B cell (primary cell): ENCODE measurements at regions not wholly inside any gene's neighbourhood (a gene's known extent, or its start where the extent isn't known, plus 50 kb on each side); places are given as distances from the start of the nearest gene placed in this dataset.

Source experiments
- ATAC-seq: fragments of 200-7000 bp; cut with Tn5 transposase; one replicate; pipeline ENCODE4 v1.10.0; 2021; ENCODE audit warnings: low read depth, mild to moderate bottlenecking, moderate number of reproducible peaks, moderate library complexity
- CTCF ChIA-PET: fragments of 350-600 bp; sonication (Branson Sonifier 250); formaldehyde crosslinking; loops from one replicate; lab custom pipeline; 2021; ENCODE audit warnings: antibody characterized with exemption, inconsistent platforms; lab: Charles Lee
- POLR2A ChIA-PET: fragments of 350-600 bp; sonication (Branson Sonifier 250); formaldehyde crosslinking; loops from one replicate; lab custom pipeline; 2021; ENCODE audit warnings: antibody characterized with exemption; lab: Charles Lee
- DNase-seq: peaks from one replicate; pipeline ENCODE4 v3.0.0; 2013
- H2AFZ ChIP-seq: 2 replicates; pipeline ENCODE4 v1.6.1; 2012; ENCODE audit warnings: mild to moderate bottlenecking, low read depth, low read length; ENCODE audit not compliant: insufficient read depth, poor library complexity, severe bottlenecking
- H3K27ac ChIP-seq, 2 donors: 1 replicate in 1 of 2; 2 replicates in 1 of 2; pipeline ENCODE4 v1.5.1; 2012 to 2013; ENCODE audit warnings: low read length in 2 of 2, mild to moderate bottlenecking in 2 of 2, moderate library complexity in 1 of 2
- H3K27me3 ChIP-seq, 4 experiments: fragments of 200-600 bp in 1 of 4; sonication (generic) in 1 of 4; replicated peaks in 1 of 4; 1 replicate in 2 of 4; 2 replicates in 2 of 4; pipeline versions ENCODE4 v1.6.1 to v1.7.0; 2013 to 2016; ENCODE audit warnings: low read length in 3 of 4, mild to moderate bottlenecking in 2 of 4, mixed read lengths in 1 of 4, moderate library complexity in 1 of 4; ENCODE audit not compliant: insufficient read depth in 4 of 4, control insufficient read depth in 3 of 4; ENCODE audit errors: control extremely low read depth in 1 of 4
- H3K36me3 ChIP-seq, 2 experiments: replicated peaks in 1 of 2; 1 replicate in 1 of 2; 2 replicates in 1 of 2; pipeline versions ENCODE4 v1.6.1 to v1.7.1; 2013; ENCODE audit warnings: low read length in 1 of 2; ENCODE audit not compliant: insufficient read depth in 2 of 2, control insufficient read depth in 1 of 2; ENCODE audit errors: control extremely low read depth in 1 of 2, extremely low read depth in 1 of 2
- H3K4me1 ChIP-seq, 2 donors: fragments of 200-600 bp in 1 of 2; sonication (generic) in 1 of 2; 1 replicate in 1 of 2; 2 replicates in 1 of 2; pipeline versions ENCODE4 v1.5.1 to v1.6.1; 2013 to 2017; ENCODE audit warnings: low read length in 2 of 2; ENCODE audit not compliant: control insufficient read depth in 2 of 2, insufficient read depth in 2 of 2
- H3K4me2 ChIP-seq: replicated peaks from 2 replicates; pipeline ENCODE3; 2012; ENCODE audit warnings: mild to moderate bottlenecking, low read depth, low read length; ENCODE audit not compliant: poor library complexity, severe bottlenecking
- H3K4me3 ChIP-seq, 5 experiments: fragments of 200-600 bp in 1 of 5; sonication (generic) in 1 of 5; 1 replicate in 3 of 5; 2 replicates in 2 of 5; pipeline versions ENCODE4 v1.5.1 to v1.7.0; 2011 to 2016; ENCODE audit warnings: low read length in 4 of 5, mild to moderate bottlenecking in 4 of 5, low read depth in 2 of 5, control low read depth in 1 of 5, moderate library complexity in 1 of 5; ENCODE audit not compliant: insufficient read depth in 1 of 5; ENCODE audit errors: control extremely low read depth in 1 of 5, extremely low read depth in 1 of 5
- H3K79me2 ChIP-seq: fragments of 200-600 bp; sonication (generic); one replicate; pipeline ENCODE4 v1.6.0; 2016; ENCODE audit warnings: low read length; ENCODE audit not compliant: control insufficient read depth, insufficient read depth
- H3K9ac ChIP-seq: fragments of 200-600 bp; sonication (generic); 2 replicates; pipeline ENCODE4 v1.6.1; 2017; ENCODE audit warnings: mild to moderate bottlenecking, low read length, moderate library complexity
- H3K9me3 ChIP-seq, 3 donors: one replicate each; pipeline versions ENCODE4 v1.6.1 to v1.7.1; 2013; ENCODE audit warnings: low read length in 2 of 3; ENCODE audit not compliant: control insufficient read depth in 2 of 3, insufficient read depth in 1 of 3; ENCODE audit errors: control extremely low read depth in 1 of 3
- H4K20me1 ChIP-seq: 2 replicates; pipeline ENCODE4 v1.6.0; 2012; ENCODE audit warnings: mild to moderate bottlenecking, low read length; ENCODE audit not compliant: insufficient read depth, control insufficient read depth, poor library complexity, severe bottlenecking
- H3K27ac Mint-ChIP-seq: one replicate; pipeline ENCODE4 v1.8.0; 2021; ENCODE audit warnings: mixed read lengths
- H3K27me3 Mint-ChIP-seq: one replicate; pipeline ENCODE4 v1.8.0; 2021; ENCODE audit warnings: mixed read lengths
- H3K4me1 Mint-ChIP-seq: one replicate; pipeline ENCODE4 v1.8.0; 2021; ENCODE audit warnings: mixed read lengths
- H3K4me3 Mint-ChIP-seq: one replicate; pipeline ENCODE4 v1.8.0; 2021; ENCODE audit warnings: mixed read lengths
- H3K9me3 Mint-ChIP-seq: one replicate; pipeline ENCODE4 v1.8.0; 2022; ENCODE audit warnings: mixed read lengths; ENCODE audit not compliant: insufficient read depth
- CTCF ChIP-seq: fragments of 200-600 bp; IDR thresholded peaks from one replicate; pipeline ENCODE4 v1.8.0; 2022; ENCODE audit warnings: antibody characterized with exemption, mild to moderate bottlenecking
- EZH2 ChIP-seq: IDR thresholded peaks from 2 replicates; pipeline ENCODE4 v1.6.1; 2012; ENCODE audit warnings: borderline replicate concordance, low read depth, mild to moderate bottlenecking, moderate library complexity, low read length; ENCODE audit not compliant: insufficient read depth, poor library complexity, severe bottlenecking
- WGBS: methylation state at CpG from one replicate; pipeline ENCODE4 v1.1.5; 2013; ENCODE audit warnings: missing lambda C conversion rate; ENCODE audit not compliant: insufficient coverage; 5-methylcytosine and 5-hydroxymethylcytosine counted together
- intact Hi-C: fragments of 100-400 bp; cut with micrococcal nuclease; formaldehyde crosslinking; loops from one replicate; pipeline ENCODE4 v1.10.0; 2022

- no peaks in the 10 kb centered on the region for H3K9me3 ChIP-seq
- ChIA-PET CTCF (interaction anchor here (1.6 to 3.0 kb wide), 2 partner anchors 7 to 9 kb away, joined by 3 to 12 read pairs; no protein-coding TSS in a partner anchor), POLR2A (no interaction called here)
- Mint-ChIP-seq H3K4me3 (no peak overlapping the region), H3K27ac (no peak overlapping the region), H3K9me3 (no peaks in the 10 kb centered on the region), H3K27me3 (peaks cover 19% of the 10 kb centered on the region), H3K4me1 (peaks cover 5% of the 10 kb centered on the region)
- H4K20me1 ChIP-seq = no peaks in the 10 kb centered on the region
- ATAC-seq (no peak), DNase-seq (no peak)
- 74% methylated on average over 7 of the region's 7 CpGs for WGBS
- H3K27ac ChIP-seq = no peak overlapping the region
- intact Hi-C loops = no loop called here
- H3K9ac ChIP-seq = no peak overlapping the region
- H3K4me2 ChIP-seq = no peak overlapping the region
- no peaks in the 10 kb centered on the region for H3K79me2 ChIP-seq
- H3K36me3 ChIP-seq = no peaks in the 10 kb centered on the region
- H3K4me1 ChIP-seq = peaks cover 7 to 8% of the 10 kb centered on the region in 2 donors
- H3K27me3 ChIP-seq = peaks cover 0 to 10% (median 0%) of the 10 kb centered on the region in 4 experiments
- TF ChIP-seq EZH2 (no peak), CTCF (no peak)
- no peak overlapping the region for H2AFZ ChIP-seq
- no peak overlapping the region for H3K4me3 ChIP-seq
These were observed 66.0 kb upstream of the ASAP2 start for GRCh38 chr2:9140645-9141044.

GRCh38 chr2:9139491-9140443, 66.8 kb upstream of the ASAP2 start:
- no peak overlapping the region for H3K9ac ChIP-seq
- CTCF ChIA-PET = interaction anchor here (0.6 kb wide), 1 partner anchor 648 kb away, joined by 3 read pairs; no protein-coding TSS in a partner anchor
- no peak overlapping the region for H3K4me3 ChIP-seq
- peaks cover 0 to 10% (median 0%) of the 10 kb centered on the region in 4 experiments for H3K27me3 ChIP-seq
- H3K79me2 ChIP-seq = no peaks in the 10 kb centered on the region
- intact Hi-C loops = no loop called here
- H3K27ac ChIP-seq = no peak overlapping the region
- H3K9me3 ChIP-seq = no peaks in the 10 kb centered on the region
- POLR2A ChIA-PET = no interaction called here
- no peaks in the 10 kb centered on the region for H3K36me3 ChIP-seq
- no peak overlapping the region for H3K4me2 ChIP-seq
- DNase-seq = peak; percentile 43
- Mint-ChIP-seq H3K9me3 (no peaks in the 10 kb centered on the region), H3K4me1 (peaks cover 5% of the 10 kb centered on the region), H3K27me3 (peaks cover 19% of the 10 kb centered on the region), H3K4me3 (no peak overlapping the region), H3K27ac (no peak overlapping the region)
- H2AFZ ChIP-seq = no peak overlapping the region
- no peak for TF ChIP-seq EZH2
- TF ChIP-seq CTCF = peak; percentile 64
- no peak for ATAC-seq
- WGBS = 50% methylated on average over 8 of the region's 19 CpGs
- no peaks in the 10 kb centered on the region for H4K20me1 ChIP-seq
- peaks cover 7 to 8% of the 10 kb centered on the region in 2 donors for H3K4me1 ChIP-seq
